ENCODE measurements at regions not wholly inside any gene's neighbourhood (a gene's known extent, or its start where the extent isn't known, plus 50 kb on each side); places are given as distances from the start of the nearest gene placed in this dataset.

DNA sequence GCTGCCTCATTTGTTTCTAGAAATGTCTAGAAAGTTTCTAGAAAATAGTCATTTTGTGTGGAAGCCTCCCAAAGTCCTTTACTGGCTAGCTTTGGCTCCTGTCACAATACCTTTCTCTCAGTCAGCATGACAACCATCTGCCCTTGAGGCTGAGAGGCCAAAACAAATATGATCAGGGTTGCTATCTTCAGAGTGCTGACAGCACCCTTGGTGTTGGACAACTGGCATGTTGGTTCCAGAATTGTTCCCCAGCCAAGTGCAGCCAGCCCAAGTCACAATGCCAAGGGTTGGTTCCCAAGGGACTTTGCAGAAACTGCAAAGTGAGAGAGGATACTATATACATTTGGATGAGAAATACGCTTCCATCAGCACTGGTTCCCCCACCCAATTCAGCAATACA, 140.9 kb upstream of the GAS1 start:
- DNase-seq (no peak), ATAC-seq (replicated peaks in 1 of 4) (no peak)
- Mint-ChIP-seq H3K9me3 (peaks cover 0 to 7% (median 0%) of the 10 kb centered on the region in 3 donors), H3K4me3 (no peak overlapping the region), H3K27ac (no peak overlapping the region), H3K4me1 (no peaks in the 10 kb centered on the region), H3K36me3 (no peaks in the 10 kb centered on the region), H3K27me3 (peaks cover 0 to 13% of the 10 kb centered on the region in 2 donors)
- H3K4me3 ChIP-seq (ENCODE audit: control insufficient read depth in 1 of 2, extremely low read depth in 1 of 2, low read length in 1 of 2), result no peak overlapping the region
- no peak overlapping the region for H3K27ac ChIP-seq (ENCODE audit: low read length)
- H3K36me3 ChIP-seq (ENCODE audit: control insufficient read depth in 2 of 2, extremely low read depth in 1 of 2, insufficient read depth in 1 of 2, low read length in 1 of 2), result no peaks in the 10 kb centered on the region
- H3K9me3 ChIP-seq, result no peaks in the 10 kb centered on the region
- H3K4me1 ChIP-seq (ENCODE audit: control insufficient read depth in 1 of 2, extremely low read depth in 1 of 2, insufficient read depth in 2 of 2, low read length in 2 of 2), result no peaks in the 10 kb centered on the region
- WGBS (ENCODE audit: insufficient coverage), result no CpG with 5 or more reads among the region's 1 CpG
- CTCF ChIA-PET, result no interaction called here
- peaks cover 0 to 4% of the 10 kb centered on the region in 2 experiments for H3K27me3 ChIP-seq (replicated peaks in 1 of 2; ENCODE audit: control insufficient read depth in 2 of 2, extremely low read depth in 1 of 2, insufficient read depth in 2 of 2, low read length in 1 of 2)
- POLR2A ChIA-PET, result no interaction called here

DNA sequence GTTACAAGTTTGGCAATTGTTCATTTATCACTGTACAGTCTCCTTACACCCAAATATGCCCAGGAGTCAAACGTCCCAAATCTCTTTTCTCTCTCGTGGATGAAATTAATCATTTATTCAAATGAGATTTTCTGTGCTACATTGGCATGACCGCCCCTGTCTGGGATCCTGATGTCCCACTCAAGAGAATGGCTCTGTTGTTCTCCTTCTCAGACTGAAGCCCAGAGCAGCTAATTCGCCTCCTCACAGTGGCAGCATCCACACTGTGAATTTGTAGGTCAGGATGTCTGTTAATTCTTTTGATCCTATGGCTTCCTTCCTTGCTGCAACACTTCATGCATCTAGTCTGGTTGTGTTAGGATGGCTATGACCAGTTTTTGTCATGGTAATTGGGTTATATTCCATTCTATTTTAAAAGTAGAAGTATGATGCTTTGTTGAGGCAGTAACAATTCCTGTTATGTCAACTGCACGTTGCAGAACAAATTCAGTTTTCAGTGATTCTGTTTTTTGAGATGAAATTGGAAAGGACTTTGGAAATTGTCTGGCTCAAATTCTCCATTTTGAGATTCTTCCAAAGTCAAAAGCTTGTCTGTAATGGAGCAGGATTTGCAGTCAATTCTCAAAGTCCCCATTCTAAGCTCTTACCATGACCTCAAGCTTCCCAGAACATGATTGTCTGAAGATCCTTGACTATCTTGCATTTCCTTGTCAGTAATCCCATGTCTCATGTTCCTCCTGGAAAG, 141.5 kb upstream of the GAS1 start:
- ChIA-PET POLR2A (no interaction called here), CTCF (no interaction called here)
- no peaks in the 10 kb centered on the region for H3K4me1 Mint-ChIP-seq
- WGBS (ENCODE audit: insufficient coverage), result 80% methylated on average over 1 of the region's 5 CpGs
- no peak for ATAC-seq (replicated peaks in 1 of 4)
- no peak overlapping the region for H3K27ac ChIP-seq (ENCODE audit: low read length)
- no peak overlapping the region for H3K27ac Mint-ChIP-seq
- peaks cover 0 to 13% of the 10 kb centered on the region in 2 donors for H3K27me3 Mint-ChIP-seq
- H3K4me3 Mint-ChIP-seq, result no peak overlapping the region
- no peaks in the 10 kb centered on the region for H3K4me1 ChIP-seq (ENCODE audit: control insufficient read depth in 1 of 2, extremely low read depth in 1 of 2, insufficient read depth in 2 of 2, low read length in 2 of 2)
- H3K36me3 ChIP-seq (ENCODE audit: control insufficient read depth in 2 of 2, extremely low read depth in 1 of 2, insufficient read depth in 1 of 2, low read length in 1 of 2), result no peaks in the 10 kb centered on the region
- H3K9me3 ChIP-seq, result no peaks in the 10 kb centered on the region
- DNase-seq, result no peak
- no peak overlapping the region for H3K4me3 ChIP-seq (ENCODE audit: control insufficient read depth in 1 of 2, extremely low read depth in 1 of 2, low read length in 1 of 2)
- H3K27me3 ChIP-seq (replicated peaks in 1 of 2; ENCODE audit: control insufficient read depth in 2 of 2, extremely low read depth in 1 of 2, insufficient read depth in 2 of 2, low read length in 1 of 2), result peaks cover 0 to 4% of the 10 kb centered on the region in 2 experiments
- no peaks in the 10 kb centered on the region for H3K36me3 Mint-ChIP-seq
- peaks cover 0 to 7% (median 1%) of the 10 kb centered on the region in 3 donors for H3K9me3 Mint-ChIP-seq

DNA sequence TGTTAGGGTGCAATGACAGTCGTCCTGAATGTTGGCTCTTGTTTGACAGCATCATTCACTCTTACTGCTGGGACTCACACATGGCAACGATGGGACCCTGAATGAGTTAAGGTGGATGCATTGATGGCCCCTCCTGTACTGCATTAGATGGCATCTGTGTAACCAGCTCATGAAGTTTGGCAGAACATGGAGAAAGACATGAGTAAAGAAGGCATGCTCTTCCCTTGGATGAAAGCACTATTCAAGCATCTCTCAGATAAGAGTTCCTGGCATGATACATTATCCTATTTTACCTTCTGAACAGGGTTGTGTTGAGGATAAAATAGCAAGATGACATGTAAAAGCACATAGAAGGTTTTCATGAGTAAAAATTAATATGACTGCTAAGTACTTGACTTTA, 142.2 kb upstream of the GAS1 start:
- WGBS (ENCODE audit: insufficient coverage), result 0% methylated on average over 1 of the region's 2 CpGs
- POLR2A ChIA-PET, result no interaction called here
- H3K4me1 ChIP-seq (ENCODE audit: control insufficient read depth in 1 of 2, extremely low read depth in 1 of 2, insufficient read depth in 2 of 2, low read length in 2 of 2), result no peaks in the 10 kb centered on the region
- Mint-ChIP-seq H3K27me3 (peaks cover 0 to 13% of the 10 kb centered on the region in 2 donors), H3K27ac (no peak overlapping the region), H3K36me3 (no peaks in the 10 kb centered on the region), H3K9me3 (peaks cover 0 to 7% (median 4%) of the 10 kb centered on the region in 3 donors), H3K4me1 (no peaks in the 10 kb centered on the region), H3K4me3 (no peak overlapping the region)
- ATAC-seq (replicated peaks in 1 of 4), result no peak
- H3K27ac ChIP-seq (ENCODE audit: low read length), result no peak overlapping the region
- H3K27me3 ChIP-seq (replicated peaks in 1 of 2; ENCODE audit: control insufficient read depth in 2 of 2, extremely low read depth in 1 of 2, insufficient read depth in 2 of 2, low read length in 1 of 2), result no peaks in the 10 kb centered on the region
- no peaks in the 10 kb centered on the region for H3K36me3 ChIP-seq (ENCODE audit: control insufficient read depth in 2 of 2, extremely low read depth in 1 of 2, insufficient read depth in 1 of 2, low read length in 1 of 2)
- no peak overlapping the region for H3K4me3 ChIP-seq (ENCODE audit: control insufficient read depth in 1 of 2, extremely low read depth in 1 of 2, low read length in 1 of 2)
- CTCF ChIA-PET, result no interaction called here
- no peaks in the 10 kb centered on the region for H3K9me3 ChIP-seq
- DNase-seq, result no peak

DNA sequence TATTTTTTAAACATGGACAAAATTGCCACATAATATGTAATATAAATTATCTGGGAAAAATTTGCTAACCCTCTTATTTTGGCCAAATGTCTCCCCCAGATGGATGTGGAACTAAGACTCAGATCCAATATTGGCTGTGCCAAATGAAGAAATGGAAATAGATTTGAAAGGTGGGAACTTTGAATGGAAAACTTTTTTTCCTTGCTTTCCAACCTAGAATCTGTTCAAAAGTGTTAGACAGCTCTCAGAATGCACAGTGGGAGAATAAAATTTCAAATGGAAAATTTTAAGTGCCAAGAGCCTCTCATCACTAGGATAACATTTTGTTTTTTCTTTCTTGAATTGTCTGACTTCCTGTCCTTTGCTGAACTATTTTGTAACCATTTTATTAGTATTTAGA, 142.6 kb upstream of the GAS1 start:
- no peaks in the 10 kb centered on the region for H3K9me3 ChIP-seq
- H3K4me1 ChIP-seq (ENCODE audit: control insufficient read depth in 1 of 2, extremely low read depth in 1 of 2, insufficient read depth in 2 of 2, low read length in 2 of 2), result no peaks in the 10 kb centered on the region
- no peak overlapping the region for H3K4me3 ChIP-seq (ENCODE audit: control insufficient read depth in 1 of 2, extremely low read depth in 1 of 2, low read length in 1 of 2)
- Mint-ChIP-seq H3K4me1 (no peaks in the 10 kb centered on the region), H3K27me3 (peaks cover 0 to 13% of the 10 kb centered on the region in 2 donors), H3K36me3 (no peaks in the 10 kb centered on the region), H3K4me3 (no peak overlapping the region), H3K27ac (no peak overlapping the region), H3K9me3 (peaks cover 0 to 7% (median 4%) of the 10 kb centered on the region in 3 donors)
- ChIA-PET CTCF (no interaction called here), POLR2A (no interaction called here)
- no peak overlapping the region for H3K27ac ChIP-seq (ENCODE audit: low read length)
- H3K36me3 ChIP-seq (ENCODE audit: control insufficient read depth in 2 of 2, extremely low read depth in 1 of 2, insufficient read depth in 1 of 2, low read length in 1 of 2), result no peaks in the 10 kb centered on the region
- DNase-seq (no peak), ATAC-seq (replicated peaks in 1 of 4) (no peak)
- H3K27me3 ChIP-seq (replicated peaks in 1 of 2; ENCODE audit: control insufficient read depth in 2 of 2, extremely low read depth in 1 of 2, insufficient read depth in 2 of 2, low read length in 1 of 2), result no peaks in the 10 kb centered on the region

DNA sequence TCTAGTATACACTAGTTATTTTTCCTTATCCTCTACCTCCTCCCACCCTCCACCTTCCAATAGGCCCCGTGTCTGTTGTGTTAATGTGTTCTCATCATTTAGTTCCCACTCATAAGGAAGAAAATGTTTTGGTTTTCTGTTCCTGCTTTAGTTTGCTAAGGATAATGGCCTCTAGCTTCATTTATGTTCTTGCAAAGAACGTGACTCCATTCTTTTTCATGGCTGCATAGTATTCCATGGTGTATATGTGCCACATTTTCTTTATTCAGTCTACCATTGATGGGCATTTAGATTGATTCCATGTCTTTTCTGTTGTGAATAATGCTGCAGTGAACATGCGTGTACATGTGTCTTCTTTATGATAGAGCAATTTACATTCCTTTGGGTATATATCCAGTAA, 146.5 kb upstream of the GAS1 start:
- Histone ChIP-seq H3K36me3 (ENCODE audit: control insufficient read depth in 2 of 2, extremely low read depth in 1 of 2, insufficient read depth in 1 of 2, low read length in 1 of 2) (no peaks in the 10 kb centered on the region), H3K27ac (ENCODE audit: low read length) (no peak overlapping the region), H3K4me3 (ENCODE audit: control insufficient read depth in 1 of 2, extremely low read depth in 1 of 2, low read length in 1 of 2) (no peak overlapping the region), H3K27me3 (replicated peaks in 1 of 2; ENCODE audit: control insufficient read depth in 2 of 2, extremely low read depth in 1 of 2, insufficient read depth in 2 of 2, low read length in 1 of 2) (peaks cover 0 to 3% of the 10 kb centered on the region in 2 experiments), H3K9me3 (no peaks in the 10 kb centered on the region), H3K4me1 (ENCODE audit: control insufficient read depth in 1 of 2, extremely low read depth in 1 of 2, insufficient read depth in 2 of 2, low read length in 2 of 2) (no peaks in the 10 kb centered on the region)
- Mint-ChIP-seq H3K4me1 (no peaks in the 10 kb centered on the region), H3K9me3 (peaks cover 0 to 7% (median 4%) of the 10 kb centered on the region in 3 donors), H3K27ac (no peak overlapping the region), H3K27me3 (peaks cover 0 to 17% of the 10 kb centered on the region in 2 donors), H3K36me3 (no peaks in the 10 kb centered on the region), H3K4me3 (no peak overlapping the region)
- ChIA-PET POLR2A (no interaction called here), CTCF (no interaction called here)
- no peak for DNase-seq
- WGBS (ENCODE audit: insufficient coverage), result no CpG with 5 or more reads among the region's 3 CpGs
- ATAC-seq (replicated peaks in 1 of 4), result no peak

DNA sequence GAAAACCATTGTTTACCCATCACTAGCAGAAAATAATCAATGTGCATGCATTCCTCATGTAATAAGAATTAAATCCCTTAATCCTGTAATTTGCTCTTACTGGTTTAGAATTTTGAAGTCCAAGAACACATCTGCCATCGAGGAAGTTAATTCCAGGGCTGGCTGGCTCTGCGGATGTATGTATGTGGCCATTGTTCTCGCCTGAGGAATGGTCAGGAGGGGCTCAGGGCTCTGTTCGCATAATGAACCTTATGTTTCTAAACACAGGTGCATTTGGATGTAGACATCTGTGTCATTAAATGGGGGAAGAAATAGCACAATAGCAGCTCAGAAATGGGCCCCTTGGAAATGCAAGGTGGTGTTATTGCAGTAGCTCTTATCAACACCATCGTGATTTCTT, 148.6 kb upstream of the GAS1 start:
- Mint-ChIP-seq H3K27ac (no peak overlapping the region), H3K4me1 (no peaks in the 10 kb centered on the region), H3K9me3 (peaks cover 0 to 7% (median 4%) of the 10 kb centered on the region in 3 donors), H3K27me3 (peaks cover 0 to 17% of the 10 kb centered on the region in 2 donors), H3K4me3 (no peak overlapping the region), H3K36me3 (no peaks in the 10 kb centered on the region)
- H3K36me3 ChIP-seq (ENCODE audit: control insufficient read depth in 2 of 2, extremely low read depth in 1 of 2, insufficient read depth in 1 of 2, low read length in 1 of 2), result no peaks in the 10 kb centered on the region
- no peak for ATAC-seq (replicated peaks in 1 of 4)
- WGBS (ENCODE audit: insufficient coverage), result 73% methylated on average over 4 of the region's 5 CpGs
- POLR2A ChIA-PET, result interaction anchor here in 1 of 2 donors (0.5 kb wide), 1 partner anchor 103 kb away, joined by 3 read pairs; no protein-coding TSS in a partner anchor
- H3K9me3 ChIP-seq, result no peaks in the 10 kb centered on the region
- CTCF ChIA-PET, result no interaction called here
- H3K27me3 ChIP-seq (replicated peaks in 1 of 2; ENCODE audit: control insufficient read depth in 2 of 2, extremely low read depth in 1 of 2, insufficient read depth in 2 of 2, low read length in 1 of 2), result peaks cover 0 to 3% of the 10 kb centered on the region in 2 experiments
- no peak overlapping the region for H3K4me3 ChIP-seq (ENCODE audit: control insufficient read depth in 1 of 2, extremely low read depth in 1 of 2, low read length in 1 of 2)
- no peaks in the 10 kb centered on the region for H3K4me1 ChIP-seq (ENCODE audit: control insufficient read depth in 1 of 2, extremely low read depth in 1 of 2, insufficient read depth in 2 of 2, low read length in 2 of 2)
- no peak for DNase-seq
- H3K27ac ChIP-seq (ENCODE audit: low read length), result no peak overlapping the region

Data from T-cell (primary cell).